ENCODE measurements at regions not wholly inside any gene's neighbourhood (a gene's known extent, or its start where the extent isn't known, plus 50 kb on each side); places are given as distances from the start of the nearest gene placed in this dataset.

DNA sequence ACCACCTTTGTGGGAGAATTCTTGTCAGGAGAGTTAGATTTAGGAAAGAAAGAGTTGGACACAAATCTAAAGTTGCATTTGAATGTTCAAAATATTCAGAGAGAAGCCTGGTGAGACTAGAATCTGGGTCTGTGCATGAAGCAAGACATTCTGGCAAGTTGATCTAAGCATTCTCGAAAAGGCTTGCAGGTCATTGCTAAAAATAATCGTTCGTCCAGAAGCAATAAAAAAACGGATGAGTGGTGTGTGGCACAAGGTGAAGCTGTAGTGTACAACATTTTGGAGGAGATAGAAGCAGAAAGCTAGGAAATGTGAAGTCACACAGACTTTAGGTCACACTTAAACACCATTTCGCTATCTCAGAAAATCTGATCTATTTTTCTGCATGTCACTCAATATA, 114.9 kb upstream of the IFNGR1 start:
- no peak for FAIRE-seq
- WGBS, 2 experiments (ENCODE audit: extremely low coverage in 1 of 2, insufficient coverage in 1 of 2, insufficient read length in 1 of 2, insufficient replicate concordance in 2 of 2, low coverage in 1 of 2, low lambda C conversion rate in 2 of 2, missing lambda C conversion rate in 1 of 2), result 91% methylated on average over 5 of the region's 5 CpGs; no CpG with 5 or more reads in 1 of the 2 experiments
- TF ChIP-seq YY1 (IDR thresholded peaks at IDR 0.05; ENCODE audit: low read depth, low read length) (no peak), CHD2 (IDR thresholded peaks at IDR 0.05; ENCODE audit: low read length) (no peak), POLR2AphosphoS5 (IDR thresholded peaks at IDR 0.05; ENCODE audit: low read depth, low read length) (no peak), EZH2 (IDR thresholded peaks at IDR 0.05; ENCODE audit: low read depth, low read length, severe bottlenecking) (no peak), TCF12 (IDR thresholded peaks at IDR 0.05; ENCODE audit: low read depth, low read length) (no peak)

More for the DNA sequence above, 114.9 kb upstream of the IFNGR1 start:
- Histone ChIP-seq H2BK15ac (ENCODE audit: low read length) (no peak overlapping the region), H2BK5ac (ENCODE audit: low read depth, low read length) (no peak overlapping the region), H3K23me2 (ENCODE audit: low read depth, low read length) (no peaks in the 10 kb centered on the region), H3K9me3 (ENCODE audit: insufficient read depth in 2 of 2, low read depth in 1 of 2, low read length in 1 of 2) (no peaks in the 10 kb centered on the region), H3K36me3 (ENCODE audit: control insufficient read depth in 2 of 4, insufficient read depth in 4 of 4, low read length in 3 of 4) (no peaks in the 10 kb centered on the region; a peak in 1 of 8 replicates), H3K18ac (ENCODE audit: extremely low read depth, low read length) (no peak overlapping the region), H3K23ac (ENCODE audit: insufficient read length) (no peak overlapping the region), H3K4ac (replicated peaks; ENCODE audit: insufficient read length, low read depth, low read length) (no peak overlapping the region), H3K9ac (replicated peaks in 1 of 4; ENCODE audit: extremely low read depth in 1 of 4, low read depth in 3 of 4, low read length in 3 of 4) (no peak overlapping the region), H4K8ac (ENCODE audit: extremely low read depth, insufficient read depth, low read length) (no peak overlapping the region), H4K20me1 (replicated peaks in 1 of 2; ENCODE audit: control insufficient read depth in 1 of 2, insufficient read depth in 2 of 2, low read length in 2 of 2) (no peaks in the 10 kb centered on the region), H4K5ac (ENCODE audit: insufficient read length, low read depth, low read length) (no peak overlapping the region), H3K4me3 (ENCODE audit: extremely low read depth in 1 of 4, insufficient read depth in 2 of 4, low read depth in 3 of 4, low read length in 4 of 4) (no peak overlapping the region), H3K79me1 (ENCODE audit: low read depth, low read length) (no peaks in the 10 kb centered on the region), H3K4me1 (replicated peaks in 1 of 4; ENCODE audit: control insufficient read depth in 3 of 4, insufficient read depth in 4 of 4, low read length in 3 of 4) (no peaks in the 10 kb centered on the region), H3K56ac (replicated peaks; ENCODE audit: insufficient read length, low read depth, low read length) (no peak overlapping the region), H2AK5ac (ENCODE audit: low read depth, low read length) (no peak overlapping the region), H2BK12ac (ENCODE audit: low read depth, low read length) (no peak overlapping the region), H3K14ac (ENCODE audit: insufficient read length) (no peak overlapping the region), H3K27me3 (replicated peaks in 1 of 4; ENCODE audit: control insufficient read depth in 3 of 4, extremely low read depth in 1 of 4, insufficient read depth in 3 of 4, low read length in 3 of 4) (no peaks in the 10 kb centered on the region; a peak in 1 of 7 replicates), H2AFZ (ENCODE audit: low read length) (no peak overlapping the region), H4K91ac (replicated peaks; ENCODE audit: insufficient read length, low read length) (no peak overlapping the region), H3K79me2 (ENCODE audit: control insufficient read depth in 1 of 2, insufficient read depth in 2 of 2, low read length in 2 of 2) (no peaks in the 10 kb centered on the region), H3K4me2 (ENCODE audit: insufficient read depth in 1 of 2, low read depth in 2 of 2, low read length in 2 of 2) (no peak overlapping the region), H2BK20ac (ENCODE audit: low read length) (no peak overlapping the region), H3K27ac (ENCODE audit: low read depth, low read length) (no peak overlapping the region), H2BK120ac (replicated peaks; ENCODE audit: low read depth, low read length) (no peak overlapping the region)
- DNase-seq (ENCODE audit: low read depth in 1 of 2, low spot score in 2 of 2), result no peak
- CTCF ChIA-PET (ENCODE audit: partially characterized antibody), result no interaction called here
- POLR2A ChIA-PET (ENCODE audit: partially characterized antibody), result no interaction called here

Measured in H1 (cell line).